Breast epithelium (tissue), 3 donors: ENCODE measurements at regions not wholly inside any gene's neighbourhood (a gene's known extent, or its start where the extent isn't known, plus 50 kb on each side); places are given as distances from the start of the nearest gene placed in this dataset.

Experiments
- CTCF ChIP-seq, 3 donors: fragments of 450-650 bp; IDR thresholded peaks; one replicate each; pipeline ENCODE4 v1.5.1; 2016 to 2017; ENCODE audit warnings: antibody characterized with exemption in 3 of 3, mild to moderate bottlenecking in 3 of 3, moderate library complexity in 3 of 3
- POLR2A ChIP-seq: fragments of 450-650 bp; IDR thresholded peaks from one replicate; pipeline ENCODE4 v1.6.1; 2016; ENCODE audit warnings: antibody characterized with exemption, mild to moderate bottlenecking, moderate library complexity
- POLR2AphosphoS5 ChIP-seq, 3 donors: sonication (generic); formaldehyde crosslinking; IDR thresholded peaks; one replicate each; pipeline ENCODE4 v1.6.1; 2017; ENCODE audit warnings: antibody characterized with exemption in 3 of 3

DNA sequence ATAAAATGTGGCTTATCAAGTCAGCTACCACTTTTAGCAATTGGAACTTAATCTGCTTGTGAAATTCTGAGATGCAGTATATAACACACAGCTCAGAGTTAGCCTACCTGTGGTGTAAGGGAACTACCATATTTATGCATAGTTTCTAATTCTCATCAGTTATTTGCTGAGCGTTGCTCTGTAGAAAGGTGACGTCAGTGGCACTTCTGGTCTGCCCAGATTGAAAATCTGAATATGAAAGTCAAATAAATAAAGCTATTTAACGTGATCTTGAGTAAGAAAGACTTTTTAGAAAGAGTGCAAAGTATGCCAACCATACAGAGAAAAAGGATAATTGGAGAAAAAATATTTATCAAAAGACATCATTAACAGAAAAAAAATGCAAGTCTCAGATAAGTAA, 938.9 kb upstream of the NOVA1 start:
- TF ChIP-seq POLR2AphosphoS5 (IDR thresholded peaks at IDR 0.05) = no peak
- TF ChIP-seq CTCF (IDR thresholded peaks at IDR 0.05) = no peak
- TF ChIP-seq POLR2A = no peak
